ENCODE measurements at regions not wholly inside any gene's neighbourhood (a gene's known extent, or its start where the extent isn't known, plus 50 kb on each side); places are given as distances from the start of the nearest gene placed in this dataset.
"Not testable (repeated sequence)": the region's sequence is repeated elsewhere in the genome, so short reads cannot be mapped to it uniquely, and the experiment has no call there.

DNA sequence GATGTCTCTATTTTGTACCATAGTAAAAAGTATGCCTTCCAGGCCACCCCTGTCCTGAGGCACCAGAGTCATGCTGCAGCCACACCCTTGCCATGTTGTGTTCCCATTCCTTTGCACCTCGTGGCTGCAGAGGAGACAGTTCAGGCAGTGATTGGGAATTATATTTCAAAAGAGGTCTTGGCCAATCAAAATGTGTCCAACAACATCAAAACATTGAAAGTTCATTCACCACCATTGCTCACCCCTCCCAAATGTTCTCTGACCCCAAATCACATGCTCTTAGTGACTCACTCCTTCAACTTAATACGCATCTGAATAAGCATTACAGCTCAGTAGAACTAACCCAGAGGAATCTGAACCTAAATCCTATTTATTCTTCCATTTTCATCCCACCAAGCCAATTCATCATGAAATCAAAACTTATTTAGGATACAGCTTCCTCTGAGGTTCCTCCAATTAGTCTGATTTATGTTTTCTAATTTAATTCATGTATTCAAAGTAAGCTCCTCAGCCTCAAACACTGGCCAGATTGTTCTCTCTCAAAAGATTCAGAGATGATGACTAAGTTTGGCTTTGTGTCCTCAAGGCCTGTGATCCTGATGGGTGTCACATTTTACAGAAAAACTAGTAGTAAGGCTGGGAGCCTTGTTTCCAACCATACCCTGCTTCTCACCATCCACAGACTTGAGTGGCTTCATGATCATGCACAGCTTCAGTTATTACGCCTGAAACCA is 323.2 kb upstream of the INTU start:
- no peak for DNase-seq (ENCODE audit: low spot score)

DNA sequence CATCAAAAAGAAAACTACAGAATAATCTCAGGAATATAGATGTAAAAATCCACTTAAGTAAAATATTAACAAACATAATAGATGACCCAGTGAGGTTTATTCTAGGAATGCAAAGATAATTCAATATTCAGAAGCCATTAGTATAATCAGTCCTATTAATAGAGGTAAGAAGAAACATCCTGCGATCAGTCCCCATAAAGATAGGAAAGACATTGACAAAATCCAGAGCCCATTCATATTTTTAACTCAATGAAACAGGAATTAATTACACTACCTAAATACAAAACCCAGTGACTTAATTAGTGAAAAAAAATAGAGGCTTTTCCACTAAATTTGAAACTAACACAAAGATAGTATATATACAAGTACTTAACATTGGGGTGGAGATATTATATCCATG is 321.4 kb upstream of the INTU start:
- DNase-seq (ENCODE audit: low spot score), result no peak

DNA sequence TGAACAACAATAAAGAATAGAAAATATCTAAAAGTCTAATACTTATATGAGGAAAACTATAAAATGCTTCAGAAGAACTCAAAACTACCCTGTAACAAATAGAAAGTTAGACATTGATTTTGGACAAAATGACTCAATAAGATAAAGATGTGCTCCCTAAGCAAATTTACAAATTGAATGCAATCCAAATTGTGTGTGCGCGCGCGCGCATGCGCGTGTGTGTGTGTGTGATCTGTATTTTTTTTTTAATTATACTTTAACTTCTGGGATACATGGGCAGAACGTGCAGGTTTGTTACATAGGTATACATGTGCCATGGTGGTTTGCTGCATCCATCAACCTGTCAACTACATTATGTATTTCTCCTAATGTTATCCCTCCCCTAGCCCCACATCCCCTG is 320.8 kb upstream of the INTU start:
- no peak for DNase-seq (ENCODE audit: low spot score)

DNA sequence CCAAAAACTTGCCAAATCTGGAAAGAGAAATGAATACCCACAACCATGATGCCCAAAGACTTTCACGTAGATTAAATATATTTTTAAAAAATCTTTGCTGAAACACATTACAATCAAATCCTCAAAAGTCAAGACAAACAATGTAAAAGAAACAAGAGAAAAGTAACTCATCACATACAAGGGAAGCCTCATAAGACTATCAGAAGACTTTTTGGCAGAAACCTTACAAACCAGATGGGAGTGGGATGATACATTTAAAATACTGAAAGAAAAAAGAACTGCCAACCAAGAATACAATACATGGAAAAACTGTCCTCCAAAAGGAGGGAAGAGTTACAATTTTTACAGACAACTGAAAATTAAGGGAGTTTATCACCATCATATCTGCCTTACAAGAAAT is 319.0 kb upstream of the INTU start:
- DNase-seq (ENCODE audit: low spot score), result no peak

DNA sequence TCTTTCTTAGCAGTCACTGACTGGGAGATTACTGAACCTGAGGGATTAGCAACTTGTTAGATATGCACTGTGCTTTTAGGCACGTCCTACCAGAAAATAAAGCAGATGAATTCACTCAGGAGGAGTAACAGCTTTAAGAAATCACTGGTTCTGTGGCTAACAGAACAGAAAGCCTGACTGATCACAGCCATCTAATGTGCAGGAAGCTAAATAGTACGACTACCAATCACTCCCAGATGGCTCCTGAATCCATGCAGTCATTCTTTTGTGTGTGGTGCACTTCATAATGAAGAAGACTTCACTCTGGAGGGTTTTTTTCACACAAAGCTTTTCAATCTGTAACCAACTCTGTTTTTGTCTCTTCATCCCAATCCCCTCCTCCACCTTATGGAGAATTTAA is 305.3 kb upstream of the INTU start:
- DNase-seq (ENCODE audit: low spot score), result no peak

DNA sequence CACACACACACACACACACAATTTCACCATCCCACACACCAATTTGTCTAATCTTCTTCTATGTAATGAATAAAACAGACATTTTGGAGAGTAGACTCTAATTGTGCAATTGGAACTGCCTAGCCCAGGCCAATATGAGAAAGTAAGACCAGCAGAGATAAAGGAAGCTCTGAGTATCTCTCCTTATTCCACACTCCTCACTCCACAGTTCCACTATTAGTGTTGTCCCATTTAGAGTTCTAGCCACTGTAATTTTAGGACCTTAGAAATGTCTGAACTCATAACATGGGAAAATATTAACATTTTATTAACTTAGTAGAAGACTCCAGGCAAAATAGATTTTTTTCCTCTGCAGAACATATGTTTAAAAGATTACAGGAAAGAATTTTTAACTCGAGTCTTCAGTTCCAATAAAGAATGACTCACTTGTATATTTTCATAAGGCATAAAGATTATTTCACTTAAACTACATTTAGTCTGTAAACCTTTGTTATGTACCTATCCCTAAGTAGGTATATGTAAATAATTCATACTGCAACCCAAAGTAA is 297.6 kb upstream of the INTU start:
- no peak for DNase-seq (ENCODE audit: low spot score)

DNA sequence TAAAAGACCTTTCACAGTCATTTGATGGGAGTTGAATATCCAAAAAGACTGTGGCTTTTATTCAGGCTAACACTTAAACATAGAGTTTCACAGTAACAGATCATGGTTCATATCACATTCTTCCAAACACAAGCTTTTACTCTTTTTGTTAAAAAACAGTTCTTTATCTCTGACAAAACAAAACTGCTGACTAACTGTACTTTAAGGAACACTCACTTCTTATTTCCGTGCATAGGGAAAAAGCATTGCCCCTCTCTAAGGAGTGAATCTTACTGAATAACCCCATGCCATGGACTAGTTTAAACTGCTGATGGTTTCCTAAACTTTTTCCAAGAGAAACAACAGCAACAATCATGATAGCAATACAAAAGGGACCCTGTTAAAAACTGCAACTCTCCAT is 297.0 kb upstream of the INTU start:
- DNase-seq (ENCODE audit: low spot score), result no peak

DNA sequence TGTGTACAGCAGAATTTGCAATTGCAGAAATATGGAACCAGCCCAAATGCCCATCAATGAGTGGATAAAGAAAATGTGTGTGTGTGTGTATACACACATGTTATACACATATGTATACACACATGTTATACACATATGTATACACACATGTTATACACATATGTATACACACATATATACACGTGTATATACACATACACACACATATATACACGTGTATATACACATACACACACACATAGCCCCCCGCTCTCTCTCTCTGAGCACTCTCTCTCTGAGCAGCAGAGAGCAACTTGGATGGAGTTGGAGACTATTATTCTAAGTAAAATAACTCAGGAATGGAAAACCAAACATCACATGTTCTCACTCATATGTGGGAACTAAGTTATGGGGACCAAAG is 289.6 kb upstream of the INTU start:
- DNase-seq (ENCODE audit: low spot score), result not testable (repeated sequence)

DNA sequence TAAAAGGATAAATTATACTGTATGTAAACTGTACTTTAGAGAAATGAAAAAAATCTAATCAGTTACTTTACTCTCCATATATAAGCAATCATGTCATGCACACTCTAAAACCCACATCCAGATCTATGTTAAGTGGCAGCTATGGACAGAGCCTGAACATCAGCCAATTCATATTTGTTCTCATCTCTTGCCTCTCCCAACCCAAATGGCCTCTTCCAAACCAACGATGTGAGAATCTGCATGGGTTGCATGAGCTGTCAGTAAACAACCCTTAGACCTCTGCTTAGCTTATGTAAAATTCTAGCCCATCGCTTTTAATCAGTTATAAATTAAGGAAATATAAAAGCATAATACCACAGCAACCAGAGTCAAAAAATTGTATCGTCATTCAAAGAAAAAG is 288.7 kb upstream of the INTU start:
- DNase-seq (ENCODE audit: low spot score), result no peak

DNA sequence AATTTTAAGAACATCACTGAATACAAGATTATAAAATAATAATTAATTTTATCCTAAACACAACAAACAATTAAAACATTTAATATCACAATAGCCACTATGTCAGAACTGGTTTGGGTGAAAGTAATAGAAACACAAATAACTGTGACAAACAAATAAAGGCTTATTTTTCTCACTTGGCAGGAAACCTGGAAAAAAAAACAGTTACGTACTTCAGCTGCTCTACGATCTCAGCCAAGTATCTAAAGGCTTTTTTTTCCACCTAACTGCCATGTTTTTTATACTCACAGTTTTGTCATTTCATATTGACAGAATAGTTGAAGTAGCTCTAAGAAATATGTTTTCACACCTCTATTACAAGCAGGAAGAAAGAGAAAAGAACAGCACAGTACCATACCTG is 284.8 kb upstream of the INTU start:
- DNase-seq (ENCODE audit: low spot score), result no peak

DNA sequence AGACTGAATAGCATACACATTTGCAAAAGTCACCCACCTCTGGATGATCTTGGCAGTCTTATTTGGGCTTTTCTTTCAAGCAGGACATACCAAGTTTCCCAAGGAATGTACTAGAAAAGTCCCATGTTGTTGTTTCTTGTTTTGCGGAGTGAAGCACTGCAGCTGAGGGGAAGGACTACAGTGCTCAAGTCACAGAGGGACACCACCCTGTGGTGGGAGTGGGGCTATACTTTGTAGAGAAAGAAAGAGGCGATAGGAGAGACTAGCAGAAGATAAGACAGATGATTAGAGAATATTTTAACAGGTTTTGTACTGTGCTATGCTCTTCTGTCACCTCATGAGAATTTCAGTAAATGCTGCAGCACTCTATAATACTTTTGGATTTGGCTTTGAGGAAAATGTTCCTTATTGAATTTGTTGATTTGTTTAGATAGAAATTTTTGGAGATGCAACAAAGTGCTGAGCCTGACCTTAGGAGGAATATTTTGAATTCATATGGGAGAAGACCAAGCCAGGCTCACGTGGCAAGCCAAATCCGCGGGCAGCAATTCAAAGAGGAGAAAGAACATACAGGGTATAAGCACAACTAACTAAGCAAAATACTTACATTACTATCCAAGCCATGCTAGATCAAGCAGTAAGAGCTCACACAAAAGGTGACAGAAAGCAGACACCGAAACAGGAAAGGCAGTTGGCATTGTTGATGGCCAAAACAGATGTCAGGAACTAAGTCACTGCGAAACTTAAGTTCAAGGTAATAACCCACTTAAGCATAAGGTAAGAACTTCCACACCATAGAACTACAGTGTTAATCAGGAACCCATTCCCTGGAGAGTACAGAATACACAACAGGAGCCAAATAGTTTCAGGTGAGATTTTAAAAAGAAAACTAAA is 280.3 kb upstream of the INTU start:
- no peak for DNase-seq (ENCODE audit: low spot score)

DNA sequence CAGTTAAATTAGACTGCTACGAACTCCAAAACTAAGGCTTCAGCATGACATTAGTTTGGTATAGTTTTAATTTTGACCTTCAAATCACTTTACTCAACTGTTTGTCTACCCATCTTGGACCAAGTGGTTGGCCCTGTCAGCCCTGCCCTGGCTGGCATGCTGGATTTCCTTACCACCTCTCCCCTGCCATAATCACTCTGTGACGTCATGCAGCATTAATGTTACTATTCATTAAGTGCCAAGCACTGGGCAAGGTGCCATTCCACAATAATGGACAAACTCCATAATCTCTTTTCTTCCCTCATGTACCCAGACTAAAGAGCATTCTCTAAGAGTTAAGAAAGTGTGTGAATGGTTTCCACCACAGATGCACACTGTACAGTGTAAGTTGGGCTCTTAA is 277.0 kb upstream of the INTU start:
- DNase-seq (ENCODE audit: low spot score), result no peak

DNA sequence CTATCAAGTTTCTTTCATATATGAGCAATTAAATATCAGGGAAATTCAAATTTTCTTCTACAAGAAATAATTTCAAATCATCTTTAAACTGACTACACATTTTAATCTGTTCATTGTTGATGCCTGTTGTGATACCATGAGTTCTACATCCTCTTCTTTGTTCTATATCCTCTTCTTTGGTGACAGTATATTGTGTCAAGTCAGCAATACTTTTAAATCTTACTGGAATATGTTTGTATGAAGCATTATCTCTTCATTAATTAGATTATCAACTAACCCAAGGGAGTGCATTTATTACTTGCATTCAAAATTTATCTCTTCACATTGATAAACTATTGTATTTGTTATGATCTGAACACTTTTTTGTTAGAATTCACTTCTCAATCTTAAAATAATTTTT is 275.0 kb upstream of the INTU start:
- DNase-seq (ENCODE audit: low spot score), result no peak

DNA sequence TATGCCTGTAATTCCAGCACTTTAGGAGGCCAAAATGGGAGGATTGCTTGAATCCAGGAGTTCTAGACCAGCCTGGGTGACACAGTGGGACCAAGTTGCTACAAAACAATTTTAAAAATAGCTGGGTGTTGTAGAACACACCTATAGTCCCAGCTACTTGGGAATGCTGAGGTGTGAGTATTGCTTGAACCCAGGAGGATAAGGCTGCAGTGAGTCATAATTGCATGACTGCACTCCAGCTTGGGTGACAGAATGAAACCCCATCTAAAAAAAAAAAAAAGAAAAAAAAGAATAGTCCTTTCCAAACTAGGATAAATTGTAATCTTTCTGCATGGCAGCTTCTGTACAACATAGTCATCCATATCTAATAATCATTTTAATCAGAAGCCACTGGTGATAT is 270.1 kb upstream of the INTU start:
- no peak for DNase-seq (ENCODE audit: low spot score)

DNA sequence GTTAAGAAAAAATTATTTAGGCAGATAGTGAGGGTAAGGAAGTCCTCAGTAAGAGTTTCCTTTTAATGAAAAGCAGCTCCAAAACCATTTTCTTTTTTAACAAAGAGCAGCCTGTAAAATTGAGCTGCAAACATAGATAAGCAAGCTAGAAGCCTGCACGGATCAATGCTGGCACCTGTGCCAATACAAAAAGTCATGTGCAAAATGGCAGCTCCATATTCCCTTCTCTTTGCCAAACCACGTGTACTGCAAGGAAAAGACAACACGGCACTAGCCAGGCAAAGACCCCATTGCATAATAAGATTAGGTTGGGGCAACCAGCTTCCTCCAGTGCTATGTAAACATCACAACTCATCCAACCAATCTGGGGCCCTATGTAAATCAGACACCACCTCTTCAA is 268.4 kb upstream of the INTU start:
- no peak for DNase-seq (ENCODE audit: low spot score)

DNA sequence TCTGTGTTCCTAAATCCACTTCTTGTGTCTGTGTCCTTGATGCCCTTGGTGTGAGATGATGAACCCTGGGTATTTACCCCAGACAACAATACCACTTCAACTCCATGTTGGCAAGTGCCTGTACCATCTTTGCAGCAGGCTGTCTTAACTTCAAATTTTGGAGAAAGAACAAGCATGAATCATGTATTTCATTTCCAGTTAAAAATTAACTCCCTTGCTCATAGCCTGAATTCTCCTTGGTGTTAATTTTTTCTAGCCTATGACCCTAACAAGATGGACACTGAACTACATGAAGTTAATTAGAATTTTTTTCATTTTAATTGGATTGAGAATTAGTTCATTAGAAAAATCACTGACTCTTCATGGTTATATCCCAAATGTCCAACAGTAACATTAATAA is 267.8 kb upstream of the INTU start:
- DNase-seq (ENCODE audit: low spot score), result no peak

DNA sequence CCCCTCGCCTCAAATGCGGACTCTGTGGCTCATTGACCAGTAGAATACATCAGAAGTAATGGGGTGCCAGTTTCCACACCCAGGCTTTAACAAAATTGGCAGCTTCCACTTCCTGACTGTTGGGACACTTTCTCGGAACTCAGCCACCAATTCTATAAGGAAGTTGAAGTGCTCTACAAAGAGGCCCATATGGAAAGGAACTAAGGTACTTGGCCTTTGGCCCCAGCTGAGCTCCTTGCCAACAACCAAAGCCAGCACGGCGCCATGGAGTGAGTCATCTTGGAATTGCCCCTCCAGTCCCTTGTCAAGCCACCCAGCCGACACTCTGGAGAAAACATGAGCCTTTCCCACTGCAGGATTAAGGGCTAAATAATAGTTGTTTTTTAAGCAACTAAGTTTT is 262.2 kb upstream of the INTU start:
- DNase-seq (ENCODE audit: low spot score), result no peak

DNA sequence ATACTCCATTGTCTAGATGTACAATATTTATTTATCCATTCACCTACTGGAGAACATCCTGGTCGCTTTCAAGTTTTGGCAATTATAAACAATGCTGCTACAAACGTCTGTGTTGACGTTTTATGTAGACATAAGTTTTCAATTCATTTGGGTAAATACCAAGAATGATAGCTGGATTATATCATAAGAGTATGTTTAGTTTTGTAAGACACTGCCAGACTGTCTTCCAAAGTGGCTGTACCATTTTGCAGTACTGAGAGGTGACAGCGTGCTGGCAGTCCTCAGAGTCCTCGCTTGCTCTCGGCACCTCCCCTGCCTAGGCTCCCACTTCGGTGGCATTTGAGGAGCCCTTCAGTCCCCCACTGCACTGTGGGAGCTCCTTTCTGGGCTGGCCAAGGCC is 253.3 kb upstream of the INTU start:
- DNase-seq (ENCODE audit: low spot score), result no peak

DNA sequence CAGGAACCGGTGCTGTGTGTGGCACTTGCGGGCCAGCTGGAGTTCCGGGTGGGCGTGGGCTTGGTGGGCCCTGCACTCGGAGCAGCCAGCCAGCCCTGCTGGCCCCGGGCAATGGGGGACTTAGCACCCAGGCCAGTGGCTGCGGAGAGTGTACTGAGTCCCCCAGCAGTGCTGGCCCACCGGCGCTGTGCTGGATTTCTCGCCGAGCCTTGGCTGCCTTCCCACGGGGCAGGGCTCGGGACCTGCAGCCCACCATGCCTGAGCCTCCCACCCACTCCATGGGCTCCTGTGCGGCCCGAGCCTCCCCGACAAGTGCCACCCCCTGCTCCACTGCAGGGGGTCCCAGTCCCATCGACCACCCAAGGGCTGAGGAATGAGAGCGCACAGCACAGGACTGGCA is 252.8 kb upstream of the INTU start:
- DNase-seq (ENCODE audit: low spot score), result not testable (repeated sequence)

DNA sequence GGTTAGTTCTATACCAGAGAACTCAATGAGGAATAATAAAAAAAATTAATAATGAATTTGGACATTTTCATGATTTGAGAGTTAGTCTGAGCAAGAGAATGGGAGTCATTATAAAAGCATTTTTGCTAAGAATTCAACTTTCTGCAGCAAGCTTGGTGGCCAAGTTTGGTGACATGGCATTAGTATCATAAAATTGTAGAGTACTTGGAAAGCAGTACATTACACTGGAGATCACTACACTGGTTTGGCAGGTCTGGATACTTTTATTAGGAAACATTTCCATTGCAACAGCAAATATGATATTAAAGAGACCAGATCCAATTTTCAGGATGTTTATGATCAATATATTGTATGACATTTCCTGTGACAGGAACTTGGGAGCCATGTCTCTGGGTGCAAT is 249.1 kb upstream of the INTU start:
- DNase-seq (ENCODE audit: low spot score), result no peak

DNA sequence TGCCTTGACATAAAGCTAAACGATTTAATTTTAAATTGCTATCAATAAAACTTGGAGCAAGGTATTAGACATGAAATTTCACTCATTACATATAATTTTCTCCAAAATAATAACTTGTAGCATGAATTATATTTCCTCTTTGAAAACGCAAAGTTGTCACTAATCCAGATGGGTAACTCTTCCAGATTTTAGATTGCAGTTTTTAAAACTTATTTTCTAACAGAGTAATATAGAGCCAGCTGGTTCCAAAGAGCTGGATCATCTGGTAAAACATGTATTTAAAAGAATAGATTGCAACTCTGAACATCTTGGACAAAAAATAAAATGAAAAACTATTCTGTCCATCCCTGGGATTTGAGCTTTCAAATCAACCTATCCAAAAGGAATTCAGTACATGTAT is 238.2 kb upstream of the INTU start:
- no peak for DNase-seq (ENCODE audit: low spot score)

DNA sequence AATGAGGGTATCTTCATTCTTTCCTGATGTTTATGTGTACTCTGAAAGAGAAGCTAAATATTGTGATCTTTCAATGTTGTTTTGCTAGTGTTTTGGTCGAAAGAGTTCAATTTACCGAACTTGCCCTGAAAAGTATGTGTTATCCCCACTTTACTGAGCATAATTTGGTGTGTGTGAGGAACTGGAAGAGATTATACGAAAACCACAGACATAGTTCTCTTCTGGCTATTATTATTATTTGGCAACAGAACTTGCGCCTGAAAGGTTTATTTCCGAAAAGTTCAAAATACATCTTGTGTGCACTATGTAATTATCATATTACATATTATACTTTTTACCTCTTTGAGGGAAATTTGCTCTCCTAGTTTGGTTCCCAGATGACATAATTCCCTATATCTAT is 232.5 kb upstream of the INTU start:
- DNase-seq (ENCODE audit: low spot score), result no peak

DNA sequence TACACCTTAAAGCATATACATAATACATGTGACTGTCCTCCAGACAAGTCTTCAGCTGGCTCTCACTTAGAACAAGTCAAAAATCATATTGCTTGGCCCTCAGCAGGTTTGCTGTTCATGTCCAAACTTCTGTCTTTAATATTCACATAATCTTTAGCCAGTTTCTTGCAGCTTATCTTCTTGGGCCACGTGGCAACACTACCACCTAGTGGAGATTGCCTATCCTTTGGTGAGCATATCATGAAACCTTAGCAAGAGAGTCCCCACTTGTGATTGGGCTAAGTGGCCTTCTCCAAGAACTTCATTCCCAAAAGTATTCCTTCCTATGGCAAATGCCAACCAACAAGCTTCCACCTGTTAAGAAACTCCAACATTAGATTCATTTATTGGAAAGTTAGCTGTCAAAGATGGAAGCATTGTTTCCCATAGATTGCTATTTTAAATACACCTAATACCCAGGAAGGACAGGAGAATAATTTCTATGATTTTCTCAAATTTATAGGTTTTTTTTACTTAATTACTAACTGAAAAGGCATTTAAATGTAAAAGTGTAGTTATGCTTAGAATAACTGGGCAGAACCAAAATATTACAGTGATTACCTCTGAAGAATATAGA is 231.9 kb upstream of the INTU start:
- peak; percentile 53 for DNase-seq (ENCODE audit: low spot score)
